ENCODE measurements at regions not wholly inside any gene's neighbourhood (a gene's known extent, or its start where the extent isn't known, plus 50 kb on each side); places are given as distances from the start of the nearest gene placed in this dataset.

GRCh38 chr9:2285416-2286332, 270.5 kb downstream of the SMARCA2 start:
- TF ChIP-seq, protein P1, sequence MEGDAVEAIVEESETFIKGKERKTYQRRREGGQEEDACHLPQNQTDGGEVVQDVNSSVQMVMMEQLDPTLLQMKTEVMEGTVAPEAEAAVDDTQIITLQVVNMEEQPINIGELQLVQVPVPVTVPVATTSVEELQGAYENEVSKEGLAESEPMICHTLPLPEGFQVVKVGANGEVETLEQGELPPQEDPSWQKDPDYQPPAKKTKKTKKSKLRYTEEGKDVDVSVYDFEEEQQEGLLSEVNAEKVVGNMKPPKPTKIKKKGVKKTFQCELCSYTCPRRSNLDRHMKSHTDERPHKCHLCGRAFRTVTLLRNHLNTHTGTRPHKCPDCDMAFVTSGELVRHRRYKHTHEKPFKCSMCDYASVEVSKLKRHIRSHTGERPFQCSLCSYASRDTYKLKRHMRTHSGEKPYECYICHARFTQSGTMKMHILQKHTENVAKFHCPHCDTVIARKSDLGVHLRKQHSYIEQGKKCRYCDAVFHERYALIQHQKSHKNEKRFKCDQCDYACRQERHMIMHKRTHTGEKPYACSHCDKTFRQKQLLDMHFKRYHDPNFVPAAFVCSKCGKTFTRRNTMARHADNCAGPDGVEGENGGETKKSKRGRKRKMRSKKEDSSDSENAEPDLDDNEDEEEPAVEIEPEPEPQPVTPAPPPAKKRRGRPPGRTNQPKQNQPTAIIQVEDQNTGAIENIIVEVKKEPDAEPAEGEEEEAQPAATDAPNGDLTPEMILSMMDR (conservative IDR thresholded peaks at IDR 0.05 in 1 of 2, IDR thresholded peaks at IDR 0.05 in 1 of 2; ENCODE audit: low read depth in 1 of 2, low read length in 2 of 2): no peak
- TF ChIP-seq EZH2 (IDR thresholded peaks at IDR 0.05; ENCODE audit: low read length, missing control alignments): no peak

All from fibroblast of lung (primary cell).